ENCODE measurements at regions not wholly inside any gene's neighbourhood (a gene's known extent, or its start where the extent isn't known, plus 50 kb on each side); places are given as distances from the start of the nearest gene placed in this dataset.

DNA sequence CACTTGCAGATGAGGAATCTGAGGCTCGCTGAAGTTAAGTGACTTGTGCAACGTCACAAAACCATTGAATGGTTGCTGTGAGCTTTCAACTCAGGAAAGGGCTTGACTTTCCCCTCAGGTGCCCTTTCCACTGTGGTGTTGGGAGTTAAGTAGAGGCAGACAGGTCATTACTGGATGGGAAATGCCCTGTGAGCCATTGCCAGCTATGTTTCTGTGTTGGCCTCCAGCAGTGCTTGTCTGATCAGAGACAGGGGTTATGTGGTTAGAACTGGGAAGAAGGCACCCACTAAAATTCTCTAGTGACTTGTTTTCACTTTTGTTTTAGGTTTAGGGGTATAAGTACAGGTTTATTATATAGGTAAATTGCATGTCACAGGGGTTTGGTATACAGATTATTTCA lies 96.6 kb downstream of the FDX1 start:
- Histone ChIP-seq H3K9me3 (0 out of 3 replicates have a peak, but pooled peaks cover 2% of the 10 kb centered on the region), H3K27ac (no peak overlapping the region), H3K4me3 (no peak overlapping the region), H3K4me2 (no peak overlapping the region), H3K4me1 (no peaks in the 10 kb centered on the region)
- ChIA-PET CTCF (no interaction called here), POLR2A (no interaction called here)
- DNase-seq (ENCODE audit: low read depth in 1 of 2, low spot score in 1 of 2) (no peak), ATAC-seq (no peak), FAIRE-seq (no peak)
- TF ChIP-seq JUNB (IDR thresholded peaks at IDR 0.05) (no peak), HOXB13 (CRISPR knock-in tag; IDR thresholded peaks at IDR 0.05; ENCODE audit: low read depth) (no peak), FOXS1 (CRISPR knock-in tag; IDR thresholded peaks at IDR 0.05) (no peak), HEYL (CRISPR knock-in tag; IDR thresholded peaks at IDR 0.05) (no peak), POLR2AphosphoS2 (conservative IDR thresholded peaks at IDR 0.05; ENCODE audit: low read length) (no peak), GATA3 (IDR thresholded peaks at IDR 0.05; ENCODE audit: borderline replicate concordance) (no peak), EP300 (IDR thresholded peaks at IDR 0.05) (no peak), HOXA7 (CRISPR knock-in tag; IDR thresholded peaks at IDR 0.05) (no peak), CBX2 (IDR thresholded peaks at IDR 0.05; ENCODE audit: borderline replicate concordance, low read depth) (no peak), ZC3H11A (IDR thresholded peaks at IDR 0.05) (no peak), MAZ (IDR thresholded peaks at IDR 0.05; ENCODE audit: borderline replicate concordance, low read depth, low read length) (no peak)
- TF ChIP-seq, protein P1, sequence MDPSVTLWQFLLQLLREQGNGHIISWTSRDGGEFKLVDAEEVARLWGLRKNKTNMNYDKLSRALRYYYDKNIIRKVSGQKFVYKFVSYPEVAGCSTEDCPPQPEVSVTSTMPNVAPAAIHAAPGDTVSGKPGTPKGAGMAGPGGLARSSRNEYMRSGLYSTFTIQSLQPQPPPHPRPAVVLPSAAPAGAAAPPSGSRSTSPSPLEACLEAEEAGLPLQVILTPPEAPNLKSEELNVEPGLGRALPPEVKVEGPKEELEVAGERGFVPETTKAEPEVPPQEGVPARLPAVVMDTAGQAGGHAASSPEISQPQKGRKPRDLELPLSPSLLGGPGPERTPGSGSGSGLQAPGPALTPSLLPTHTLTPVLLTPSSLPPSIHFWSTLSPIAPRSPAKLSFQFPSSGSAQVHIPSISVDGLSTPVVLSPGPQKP (IDR thresholded peaks at IDR 0.05; ENCODE audit: low read depth, low read length) = no peak
- TF ChIP-seq, protein P2, sequence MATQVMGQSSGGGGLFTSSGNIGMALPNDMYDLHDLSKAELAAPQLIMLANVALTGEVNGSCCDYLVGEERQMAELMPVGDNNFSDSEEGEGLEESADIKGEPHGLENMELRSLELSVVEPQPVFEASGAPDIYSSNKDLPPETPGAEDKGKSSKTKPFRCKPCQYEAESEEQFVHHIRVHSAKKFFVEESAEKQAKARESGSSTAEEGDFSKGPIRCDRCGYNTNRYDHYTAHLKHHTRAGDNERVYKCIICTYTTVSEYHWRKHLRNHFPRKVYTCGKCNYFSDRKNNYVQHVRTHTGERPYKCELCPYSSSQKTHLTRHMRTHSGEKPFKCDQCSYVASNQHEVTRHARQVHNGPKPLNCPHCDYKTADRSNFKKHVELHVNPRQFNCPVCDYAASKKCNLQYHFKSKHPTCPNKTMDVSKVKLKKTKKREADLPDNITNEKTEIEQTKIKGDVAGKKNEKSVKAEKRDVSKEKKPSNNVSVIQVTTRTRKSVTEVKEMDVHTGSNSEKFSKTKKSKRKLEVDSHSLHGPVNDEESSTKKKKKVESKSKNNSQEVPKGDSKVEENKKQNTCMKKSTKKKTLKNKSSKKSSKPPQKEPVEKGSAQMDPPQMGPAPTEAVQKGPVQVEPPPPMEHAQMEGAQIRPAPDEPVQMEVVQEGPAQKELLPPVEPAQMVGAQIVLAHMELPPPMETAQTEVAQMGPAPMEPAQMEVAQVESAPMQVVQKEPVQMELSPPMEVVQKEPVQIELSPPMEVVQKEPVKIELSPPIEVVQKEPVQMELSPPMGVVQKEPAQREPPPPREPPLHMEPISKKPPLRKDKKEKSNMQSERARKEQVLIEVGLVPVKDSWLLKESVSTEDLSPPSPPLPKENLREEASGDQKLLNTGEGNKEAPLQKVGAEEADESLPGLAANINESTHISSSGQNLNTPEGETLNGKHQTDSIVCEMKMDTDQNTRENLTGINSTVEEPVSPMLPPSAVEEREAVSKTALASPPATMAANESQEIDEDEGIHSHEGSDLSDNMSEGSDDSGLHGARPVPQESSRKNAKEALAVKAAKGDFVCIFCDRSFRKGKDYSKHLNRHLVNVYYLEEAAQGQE (IDR thresholded peaks at IDR 0.05) = no peak
- TF ChIP-seq, protein P3, sequence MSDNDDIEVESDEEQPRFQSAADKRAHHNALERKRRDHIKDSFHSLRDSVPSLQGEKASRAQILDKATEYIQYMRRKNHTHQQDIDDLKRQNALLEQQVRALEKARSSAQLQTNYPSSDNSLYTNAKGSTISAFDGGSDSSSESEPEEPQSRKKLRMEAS (IDR thresholded peaks at IDR 0.05) = no peak
- WGBS (ENCODE audit: missing lambda C conversion rate) = 5% methylated on average over 2 of the region's 2 CpGs

Data from A549 (cell line).